ENCODE measurements at regions not wholly inside any gene's neighbourhood (a gene's known extent, or its start where the extent isn't known, plus 50 kb on each side); places are given as distances from the start of the nearest gene placed in this dataset.

GRCh38 chr4:42252315-42252714, 99.9 kb upstream of the BEND4 start:
- no peak for TF ChIP-seq POLR2A (IDR thresholded peaks at IDR 0.05; ENCODE audit: extremely low read depth, insufficient read length)
- TF ChIP-seq CTCF (IDR thresholded peaks at IDR 0.05; ENCODE audit: low read depth, low read length): no peak
